Mucosa of descending colon (tissue), 3 donors: ENCODE measurements at regions not wholly inside any gene's neighbourhood (a gene's known extent, or its start where the extent isn't known, plus 50 kb on each side); places are given as distances from the start of the nearest gene placed in this dataset.
A peak's percentile ranks its signal among the peaks of the same experiment; 100 is the strongest.
"Not testable (repeated sequence)": the region's sequence is repeated elsewhere in the genome, so short reads cannot be mapped to it uniquely, and the experiment has no call there.

Experiments used
- ATAC-seq: fragments of 200-7000 bp; cut with Tn5 transposase; one replicate; pipeline ENCODE4 v1.9.1; 2020; ENCODE audit warnings: mild to moderate bottlenecking, moderate library complexity
- DNase-seq, 3 donors: peaks; one replicate each; pipeline ENCODE4 v3.0.0-alpha.2; 2020
- H3K36me3 ChIP-seq: fragments of 200-600 bp; one replicate; pipeline ENCODE4 v1.8.0; 2021; ENCODE audit warnings: low read depth, mild to moderate bottlenecking
- H3K4me1 ChIP-seq: fragments of 200-600 bp; one replicate; pipeline ENCODE4 v1.8.0; 2021; ENCODE audit warnings: low read depth, mild to moderate bottlenecking
- H3K4me3 ChIP-seq: fragments of 200-600 bp; one replicate; pipeline ENCODE4 v1.8.0; 2021; ENCODE audit warnings: mild to moderate bottlenecking
- H3K9me3 ChIP-seq: fragments of 200-600 bp; one replicate; pipeline ENCODE4 v1.8.0; 2021; ENCODE audit warnings: mild to moderate bottlenecking
- intact Hi-C, 2 donors: fragments of 100-400 bp; cut with DNase I in 1 of 2; cut with micrococcal nuclease in 1 of 2; formaldehyde crosslinking; loops; one replicate each; pipeline versions ENCODE4 v1.11.0 to v1.11.1; 2022; cut with DNase I, micrococcal nuclease
- TF ChIP-seq, protein P1 (sequence below): fragments of 200-600 bp; IDR thresholded peaks from one replicate; pipeline ENCODE4 v1.8.0; 2022; ENCODE audit warnings: antibody characterized with exemption, mild to moderate bottlenecking
- donor health status: DM: no; HTN: no; CAD: no; lungs with moderate emphysema.
- donor health status: DM: no; HTN: no; CAD: no.
- donor health status: DM: no; HTN: yes; CAD: no.

DNA sequence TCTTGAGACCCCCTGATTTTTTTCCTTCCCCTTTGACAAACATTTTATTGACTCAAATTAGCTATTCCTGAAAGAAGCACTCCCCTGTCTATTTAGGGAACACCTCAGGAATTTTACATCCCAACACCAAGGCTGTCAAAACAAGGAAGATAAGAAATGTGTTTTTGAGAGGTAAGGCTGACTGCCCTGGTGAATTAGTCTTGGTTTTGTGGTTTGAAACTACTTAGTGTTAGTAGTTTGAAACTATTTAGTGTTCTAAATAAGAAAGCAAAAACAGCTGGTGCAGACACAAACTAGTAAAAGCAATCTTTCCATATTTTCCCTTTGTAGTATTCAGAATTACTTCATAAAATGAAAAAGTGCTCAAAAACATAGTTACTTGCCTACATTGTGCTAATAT lies 120.7 kb downstream of the PCSK1 start:
- ATAC-seq (no peak), DNase-seq (no peak)
- intact Hi-C loops = no loop called here
- TF ChIP-seq, protein P1, sequence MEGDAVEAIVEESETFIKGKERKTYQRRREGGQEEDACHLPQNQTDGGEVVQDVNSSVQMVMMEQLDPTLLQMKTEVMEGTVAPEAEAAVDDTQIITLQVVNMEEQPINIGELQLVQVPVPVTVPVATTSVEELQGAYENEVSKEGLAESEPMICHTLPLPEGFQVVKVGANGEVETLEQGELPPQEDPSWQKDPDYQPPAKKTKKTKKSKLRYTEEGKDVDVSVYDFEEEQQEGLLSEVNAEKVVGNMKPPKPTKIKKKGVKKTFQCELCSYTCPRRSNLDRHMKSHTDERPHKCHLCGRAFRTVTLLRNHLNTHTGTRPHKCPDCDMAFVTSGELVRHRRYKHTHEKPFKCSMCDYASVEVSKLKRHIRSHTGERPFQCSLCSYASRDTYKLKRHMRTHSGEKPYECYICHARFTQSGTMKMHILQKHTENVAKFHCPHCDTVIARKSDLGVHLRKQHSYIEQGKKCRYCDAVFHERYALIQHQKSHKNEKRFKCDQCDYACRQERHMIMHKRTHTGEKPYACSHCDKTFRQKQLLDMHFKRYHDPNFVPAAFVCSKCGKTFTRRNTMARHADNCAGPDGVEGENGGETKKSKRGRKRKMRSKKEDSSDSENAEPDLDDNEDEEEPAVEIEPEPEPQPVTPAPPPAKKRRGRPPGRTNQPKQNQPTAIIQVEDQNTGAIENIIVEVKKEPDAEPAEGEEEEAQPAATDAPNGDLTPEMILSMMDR = no peak
- H3K36me3 ChIP-seq = no peaks in the 10 kb centered on the region
- no peak overlapping the region for H3K4me3 ChIP-seq
- no peaks in the 10 kb centered on the region for H3K4me1 ChIP-seq
- H3K9me3 ChIP-seq = no peaks in the 10 kb centered on the region

DNA sequence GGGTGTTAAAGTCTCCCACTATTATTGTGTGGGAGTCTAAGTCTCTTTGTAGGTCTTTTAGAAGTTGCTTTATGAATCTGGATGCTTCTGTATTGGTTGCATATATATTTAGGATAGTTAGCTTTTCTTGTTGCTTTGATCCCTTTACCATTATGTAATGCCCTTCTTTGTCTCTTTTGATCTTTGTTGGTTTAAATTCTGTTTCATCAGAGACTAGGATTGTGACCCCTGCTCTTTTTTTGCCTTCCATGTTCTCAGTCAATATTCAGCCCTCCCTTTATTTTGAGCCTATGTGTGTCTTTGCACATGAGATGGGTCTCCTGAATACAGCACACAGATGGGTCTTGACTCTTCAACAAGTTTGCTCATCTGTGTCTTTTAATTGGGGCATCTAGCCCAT lies 126.0 kb downstream of the PCSK1 start:
- DNase-seq, ATAC-seq, H3K36me3 ChIP-seq, intact Hi-C loops, H3K4me3 ChIP-seq, H3K4me1 ChIP-seq, H3K9me3 ChIP-seq: not testable (repeated sequence)

DNA sequence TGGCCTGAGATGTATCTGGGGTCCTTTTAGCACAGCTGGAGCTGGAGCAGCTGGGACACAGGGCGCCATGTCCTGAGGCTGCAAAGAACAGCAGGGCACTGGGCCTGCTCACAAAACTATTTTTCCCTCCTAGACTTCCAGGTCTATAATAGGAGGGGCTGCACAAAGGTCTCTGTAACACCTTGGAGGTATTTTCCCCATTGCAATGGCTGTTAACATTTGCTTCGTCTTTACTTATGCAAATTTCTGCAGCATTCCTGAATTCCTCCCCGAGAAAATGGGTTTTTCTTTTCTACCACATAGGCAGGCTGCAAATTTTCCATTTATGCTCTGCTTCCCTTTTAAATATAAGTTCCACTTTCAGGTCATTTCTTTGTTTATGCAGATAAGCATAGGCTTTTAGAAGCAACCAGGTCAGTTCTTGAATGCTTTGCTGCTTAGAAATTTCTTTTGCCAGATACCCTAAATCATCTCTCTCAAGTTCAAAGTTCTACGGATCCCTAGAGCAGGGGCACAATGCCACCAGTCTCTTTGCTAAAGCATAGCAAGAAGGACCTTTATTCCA lies 130.8 kb downstream of the PCSK1 start:
- intact Hi-C loops = no loop called here
- Histone ChIP-seq H3K4me1 (no peaks in the 10 kb centered on the region), H3K9me3 (no peaks in the 10 kb centered on the region), H3K36me3 (no peaks in the 10 kb centered on the region), H3K4me3 (no peak overlapping the region)
- TF ChIP-seq, protein P1 = no peak
- ATAC-seq (no peak), DNase-seq (no peak)

DNA sequence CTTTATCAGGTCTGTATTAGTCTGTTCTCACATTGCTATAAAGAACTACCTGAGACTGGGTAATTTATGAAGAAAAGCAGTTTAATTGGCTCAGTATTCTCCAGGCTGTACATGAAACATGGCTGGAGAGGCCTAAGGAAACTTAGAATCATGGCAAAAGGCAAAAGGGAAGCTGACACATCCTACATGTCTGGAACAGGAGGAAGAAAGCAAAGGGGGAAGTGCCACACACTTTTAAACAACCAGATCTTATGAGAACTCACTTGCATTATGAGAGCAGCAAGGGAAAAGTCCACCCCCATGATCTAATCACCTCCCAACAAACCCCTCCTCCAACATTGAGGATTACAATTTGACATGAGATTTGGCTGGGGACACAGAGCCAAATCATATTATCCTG lies 132.1 kb downstream of the PCSK1 start:
- Histone ChIP-seq H3K4me3 (no peak overlapping the region), H3K4me1 (no peaks in the 10 kb centered on the region), H3K36me3 (no peaks in the 10 kb centered on the region), H3K9me3 (no peaks in the 10 kb centered on the region)
- DNase-seq (no peak), ATAC-seq (no peak)
- intact Hi-C loops = no loop called here
- TF ChIP-seq, protein P1 = no peak

DNA sequence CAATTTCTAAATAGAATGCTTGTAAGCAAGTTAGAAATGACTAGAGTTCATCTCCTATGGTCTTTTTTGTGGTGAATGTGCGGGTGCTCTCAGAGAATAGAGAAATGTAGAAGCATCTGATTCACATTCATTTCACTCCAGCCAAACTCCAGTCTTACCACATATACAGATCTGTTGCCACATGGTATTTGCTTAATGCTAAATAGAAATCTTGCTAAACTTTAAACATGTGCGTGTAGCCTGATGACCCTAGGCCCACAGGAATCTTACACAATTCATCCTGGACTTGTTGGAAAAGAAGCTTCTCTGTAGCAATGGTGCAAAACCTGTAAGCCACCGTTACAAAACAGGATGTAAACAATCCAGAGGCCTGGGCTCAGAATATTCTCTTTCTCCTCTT lies 135.2 kb downstream of the PCSK1 start:
- Histone ChIP-seq H3K36me3 (no peaks in the 10 kb centered on the region), H3K9me3 (no peaks in the 10 kb centered on the region), H3K4me1 (no peaks in the 10 kb centered on the region), H3K4me3 (no peak overlapping the region)
- ATAC-seq (peak; percentile 30), DNase-seq (no peak)
- intact Hi-C loops = no loop called here
- TF ChIP-seq, protein P1 = no peak

DNA sequence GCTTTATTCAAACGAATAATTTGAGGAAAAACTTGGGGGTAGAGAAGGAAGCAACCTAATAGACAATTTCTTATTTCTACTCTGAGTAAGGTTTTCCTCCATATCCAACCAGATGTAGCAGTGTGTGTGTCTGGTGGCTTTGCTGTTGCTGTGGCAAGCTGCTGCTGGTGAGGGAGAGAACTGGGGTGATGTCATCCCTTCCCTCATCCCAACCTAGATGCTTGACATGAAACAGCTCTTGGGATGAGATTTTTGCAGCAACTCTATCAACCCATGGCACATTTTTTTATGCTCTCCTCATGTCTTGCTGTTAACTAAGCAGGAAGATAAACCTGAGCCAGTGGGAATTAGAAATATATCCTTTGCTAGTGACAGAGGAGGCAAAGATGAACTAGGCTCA lies 135.8 kb downstream of the PCSK1 start:
- ATAC-seq (peak; percentile 30), DNase-seq (no peak)
- Histone ChIP-seq H3K9me3 (no peaks in the 10 kb centered on the region), H3K36me3 (no peaks in the 10 kb centered on the region), H3K4me1 (no peaks in the 10 kb centered on the region), H3K4me3 (no peak overlapping the region)
- intact Hi-C loops = no loop called here
- TF ChIP-seq, protein P1 = no peak
